Omental fat pad (tissue), 3 donors: ENCODE measurements at regions not wholly inside any gene's neighbourhood (a gene's known extent, or its start where the extent isn't known, plus 50 kb on each side); places are given as distances from the start of the nearest gene placed in this dataset.

Source experiments
- ATAC-seq: fragments of 150-250 bp; one replicate; pipeline ENCODE4 v1.9.1; 2016; ENCODE audit warnings: mild to moderate bottlenecking, moderate library complexity; ENCODE audit not compliant: low FRiP score
- DNase-seq: peaks from one replicate; pipeline ENCODE4 v3.0.0-alpha.2; 2019; ENCODE audit warnings: low spot score
- CTCF ChIP-seq, 3 donors: fragments of 450-650 bp; IDR thresholded peaks; one replicate each; pipeline ENCODE4 v1.5.1; 2016 to 2017; ENCODE audit warnings: antibody characterized with exemption in 3 of 3, mild to moderate bottlenecking in 3 of 3, moderate library complexity in 2 of 3

GRCh38 chr3:116809208-116809607, 99.6 kb downstream of the TUSC7 start:
- no peak for DNase-seq
- TF ChIP-seq CTCF (IDR thresholded peaks at IDR 0.05): no peak
- ATAC-seq: no peak

- DNase-seq: no peak
- no peak for ATAC-seq
These were observed 102.2 kb downstream of the TUSC7 start for GRCh38 chr3:116811754-116812153.

DNA sequence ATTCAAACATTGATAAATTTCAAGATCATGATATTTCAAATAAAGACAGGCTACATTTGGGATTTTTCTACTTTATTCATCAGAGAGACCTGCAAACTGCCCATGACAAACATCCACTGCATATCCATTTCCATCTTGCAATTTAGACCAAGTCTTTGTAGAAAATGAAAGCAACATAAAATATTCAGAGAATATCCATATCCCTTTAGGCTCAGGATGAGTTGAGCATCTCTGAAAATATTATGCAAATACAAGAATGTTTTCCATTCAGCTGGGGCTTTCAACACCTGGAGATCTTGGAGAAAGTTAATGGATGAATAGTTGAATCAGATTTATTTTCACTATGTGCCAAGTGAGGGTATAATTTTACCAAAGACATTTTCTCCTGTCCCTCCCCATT, 103.4 kb downstream of the TUSC7 start:
- DNase-seq (no peak), ATAC-seq (no peak)
- no peak for TF ChIP-seq CTCF (IDR thresholded peaks at IDR 0.05)

More at GRCh38 chr3:116811754-116812153, 102.2 kb downstream of the TUSC7 start:
- no peak for TF ChIP-seq CTCF (IDR thresholded peaks at IDR 0.05)

- ATAC-seq (no peak), DNase-seq (no peak)
These were observed 105.7 kb downstream of the TUSC7 start for GRCh38 chr3:116815321-116815720.

GRCh38 chr3:116815831-116816588, 106.4 kb downstream of the TUSC7 start:
- DNase-seq (no peak), ATAC-seq (no peak)
- TF ChIP-seq CTCF (IDR thresholded peaks at IDR 0.05): no peak

More at GRCh38 chr3:116815321-116815720, 105.7 kb downstream of the TUSC7 start:
- no peak for TF ChIP-seq CTCF (IDR thresholded peaks at IDR 0.05)

- no peak for TF ChIP-seq CTCF (IDR thresholded peaks at IDR 0.05)
- DNase-seq (no peak), ATAC-seq (no peak)
These were observed 111.8 kb downstream of the TUSC7 start for GRCh38 chr3:116821371-116821770.

DNA sequence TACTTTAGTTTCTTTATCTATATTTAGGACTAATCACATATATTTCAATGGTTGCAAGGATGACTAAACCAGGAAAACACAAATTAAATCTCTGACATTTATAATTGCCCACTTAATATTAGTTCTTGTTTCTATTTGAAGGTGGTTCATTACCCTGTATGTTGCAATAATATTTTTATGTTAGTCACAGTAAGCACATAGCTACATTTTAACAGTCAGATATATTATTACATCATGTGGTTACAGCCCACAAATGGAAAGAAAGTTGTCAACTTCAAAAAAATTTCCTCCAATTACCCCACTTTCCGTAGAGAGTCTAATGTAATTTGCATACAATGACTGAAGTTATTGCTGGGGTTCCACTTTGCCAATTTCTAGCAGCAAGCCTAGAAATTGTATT, 114.6 kb downstream of the TUSC7 start:
- no peak for TF ChIP-seq CTCF (IDR thresholded peaks at IDR 0.05)
- no peak for ATAC-seq
- DNase-seq: no peak
